Transverse colon (tissue), 4 donors: ENCODE measurements at regions not wholly inside any gene's neighbourhood (a gene's known extent, or its start where the extent isn't known, plus 50 kb on each side); places are given as distances from the start of the nearest gene placed in this dataset.

ENCODE experiments used
- DNase-seq: peaks from one replicate; pipeline ENCODE4 v3.0.0-alpha.2; 2019
- H3K27ac ChIP-seq, 4 donors: fragments of 200-600 bp; sonication (generic); 2 replicates each; pipeline ENCODE4 v1.5.1; 2016 to 2018; ENCODE audit warnings: inconsistent platforms in 4 of 4
- H3K27me3 ChIP-seq: fragments of 200-600 bp; sonication (generic); 2 replicates; pipeline ENCODE4 v1.5.1; 2017; ENCODE audit warnings: inconsistent platforms
- H3K36me3 ChIP-seq, 4 donors: fragments of 200-600 bp; sonication (generic); 2 replicates each; pipeline ENCODE4 v1.5.1; 2017 to 2019; ENCODE audit warnings: inconsistent platforms in 4 of 4
- H3K4me1 ChIP-seq, 4 donors: fragments of 200-600 bp; sonication (generic); 2 replicates each; pipeline ENCODE4 v1.5.1; 2017 to 2020; ENCODE audit warnings: inconsistent platforms in 4 of 4
- H3K4me3 ChIP-seq, 4 donors: fragments of 200-600 bp; sonication (generic); 1 replicate in 1 of 4; 2 replicates in 3 of 4; pipeline versions ENCODE4 v1.5.1 to v1.6.1; 2017 to 2019; ENCODE audit warnings: inconsistent platforms in 4 of 4
- H3K9me3 ChIP-seq, 2 donors: fragments of 200-600 bp; sonication (generic); 2 replicates each; pipeline ENCODE4 v1.5.1; 2017 to 2019; ENCODE audit warnings: inconsistent platforms in 2 of 2
- EP300 ChIP-seq: sonication (generic); formaldehyde crosslinking; IDR thresholded peaks from one replicate; pipeline ENCODE4 v1.6.1; 2017; ENCODE audit warnings: antibody characterized with exemption, low read depth
- POLR2A ChIP-seq: fragments of 450-650 bp; IDR thresholded peaks from one replicate; pipeline ENCODE4 v1.6.1; 2016; ENCODE audit warnings: antibody characterized with exemption, mild to moderate bottlenecking, moderate library complexity
- POLR2AphosphoS5 ChIP-seq, 3 donors: sonication (generic); formaldehyde crosslinking; IDR thresholded peaks; one replicate each; pipeline ENCODE4 v1.6.1; 2016; ENCODE audit warnings: antibody characterized with exemption in 3 of 3
- WGBS, 2 donors: methylation state at CpG; one replicate each; pipeline ENCODE4 v1.1.5; 2018; ENCODE audit warnings: low coverage in 1 of 2; 5-methylcytosine and 5-hydroxymethylcytosine counted together
- in situ Hi-C, 4 donors: fragments of 200-750 bp; cut with MboI; loops; one replicate each; pipeline versions ENCODE4 v1.15.0 to v1.15.1; 2017; ENCODE audit warnings: low sequenced_read_pairs in 3 of 4, low pct_ligation_motif_present in 1 of 4, low pct_unique_long_range_greater_than_20kb in 1 of 4
- intact Hi-C: fragments of 100-400 bp; cut with DNase I; formaldehyde crosslinking; loops from one replicate; pipeline ENCODE4 v1.15.1; 2023; ENCODE audit warnings: low total_unique reads
- TF ChIP-seq, protein P1 (sequence below), 5 experiments: fragments of 200-600 bp in 3 of 5; fragments of 450-650 bp in 2 of 5; sonication (generic) in 3 of 5; IDR thresholded peaks; 1 replicate in 2 of 5; 2 replicates in 3 of 5; pipeline ENCODE4 v1.5.1; 2016 to 2017; ENCODE audit warnings: antibody characterized with exemption in 5 of 5, inconsistent platforms in 3 of 5, mild to moderate bottlenecking in 2 of 5, moderate library complexity in 1 of 5

DNA sequence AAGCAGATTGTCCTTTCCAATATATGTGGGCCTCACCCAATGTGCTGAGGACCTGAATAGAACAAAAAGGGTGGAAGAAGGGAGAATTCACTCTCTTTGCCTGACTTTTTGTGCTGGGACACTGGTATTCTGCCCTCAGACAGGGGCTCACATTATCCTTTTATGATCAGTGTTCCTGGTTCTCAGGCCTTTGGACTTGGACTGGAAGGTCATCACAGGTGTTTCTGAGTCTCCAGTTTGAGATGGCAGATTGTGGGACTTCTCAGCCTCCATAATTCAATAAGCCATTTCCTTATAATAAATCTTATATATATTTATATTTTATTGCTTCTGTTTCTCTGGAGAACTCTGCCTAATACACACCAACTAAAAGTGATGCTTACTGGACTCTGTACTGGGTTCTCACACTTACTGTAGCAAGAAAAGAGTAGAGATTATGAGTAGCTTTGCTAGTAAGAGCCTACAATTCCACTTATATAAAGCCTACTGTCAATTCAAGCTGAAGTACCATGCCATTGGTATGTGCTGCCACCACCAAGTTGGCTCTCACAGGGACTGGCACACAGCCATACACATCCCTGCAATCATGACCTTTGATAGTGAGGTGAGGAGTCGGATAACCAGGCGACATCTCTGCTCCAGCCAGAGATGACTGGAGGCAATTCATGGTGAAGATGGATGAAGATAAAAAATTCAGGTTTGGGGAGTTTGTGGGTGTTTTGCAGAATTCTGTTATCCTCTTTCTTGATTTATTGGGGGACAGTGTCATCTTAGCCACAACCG, 130.7 kb upstream of the NR3C1 start:
- WGBS, 2 donors, result 79 to 89% methylated on average over 3 of the region's 3 CpGs
- H3K36me3 ChIP-seq, result no peaks in the 10 kb centered on the region
- in situ Hi-C loops, result no loop called here
- H3K4me3 ChIP-seq, result no peak overlapping the region
- H3K4me1 ChIP-seq, result no peaks in the 10 kb centered on the region
- TF ChIP-seq, protein P1, sequence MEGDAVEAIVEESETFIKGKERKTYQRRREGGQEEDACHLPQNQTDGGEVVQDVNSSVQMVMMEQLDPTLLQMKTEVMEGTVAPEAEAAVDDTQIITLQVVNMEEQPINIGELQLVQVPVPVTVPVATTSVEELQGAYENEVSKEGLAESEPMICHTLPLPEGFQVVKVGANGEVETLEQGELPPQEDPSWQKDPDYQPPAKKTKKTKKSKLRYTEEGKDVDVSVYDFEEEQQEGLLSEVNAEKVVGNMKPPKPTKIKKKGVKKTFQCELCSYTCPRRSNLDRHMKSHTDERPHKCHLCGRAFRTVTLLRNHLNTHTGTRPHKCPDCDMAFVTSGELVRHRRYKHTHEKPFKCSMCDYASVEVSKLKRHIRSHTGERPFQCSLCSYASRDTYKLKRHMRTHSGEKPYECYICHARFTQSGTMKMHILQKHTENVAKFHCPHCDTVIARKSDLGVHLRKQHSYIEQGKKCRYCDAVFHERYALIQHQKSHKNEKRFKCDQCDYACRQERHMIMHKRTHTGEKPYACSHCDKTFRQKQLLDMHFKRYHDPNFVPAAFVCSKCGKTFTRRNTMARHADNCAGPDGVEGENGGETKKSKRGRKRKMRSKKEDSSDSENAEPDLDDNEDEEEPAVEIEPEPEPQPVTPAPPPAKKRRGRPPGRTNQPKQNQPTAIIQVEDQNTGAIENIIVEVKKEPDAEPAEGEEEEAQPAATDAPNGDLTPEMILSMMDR (IDR thresholded peaks at IDR 0.05), result no peak
- no peak for TF ChIP-seq POLR2AphosphoS5 (IDR thresholded peaks at IDR 0.05)
- TF ChIP-seq POLR2A, result no peak
- no peak for TF ChIP-seq EP300
- no peak overlapping the region for H3K27ac ChIP-seq
- H3K27me3 ChIP-seq, result no peaks in the 10 kb centered on the region
- no peak for DNase-seq
- intact Hi-C loops, result no loop called here
- no peaks in the 10 kb centered on the region for H3K9me3 ChIP-seq

DNA sequence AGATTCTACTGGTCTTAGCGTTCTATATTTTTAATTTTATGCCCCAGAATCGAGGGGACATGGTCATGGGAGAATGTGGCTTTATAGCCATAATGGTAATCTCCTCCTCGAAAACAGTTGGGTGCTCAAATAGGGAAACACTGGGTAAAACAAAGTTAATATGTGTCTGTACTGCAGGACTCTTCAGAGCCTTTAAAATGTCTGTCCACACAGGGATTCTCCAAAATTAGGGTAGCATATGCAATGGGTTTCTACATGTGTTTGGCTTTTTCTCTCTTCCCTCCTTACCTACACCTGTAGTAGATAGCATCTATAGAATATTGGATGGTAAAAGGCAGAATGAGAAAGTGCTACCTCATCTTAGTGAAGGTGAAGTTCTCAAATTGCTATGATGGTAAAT, 130.0 kb upstream of the NR3C1 start:
- 91% methylated on average over 3 of the region's 3 CpGs for WGBS, 2 donors
- DNase-seq, result no peak
- in situ Hi-C loops (no loop called here), intact Hi-C loops (no loop called here)
- Histone ChIP-seq H3K9me3 (no peaks in the 10 kb centered on the region), H3K36me3 (no peaks in the 10 kb centered on the region), H3K27me3 (no peaks in the 10 kb centered on the region), H3K4me3 (no peak overlapping the region), H3K27ac (no peak overlapping the region), H3K4me1 (no peaks in the 10 kb centered on the region)
- TF ChIP-seq POLR2A, result no peak
- TF ChIP-seq, protein P1 (IDR thresholded peaks at IDR 0.05), result no peak
- no peak for TF ChIP-seq EP300
- no peak for TF ChIP-seq POLR2AphosphoS5 (IDR thresholded peaks at IDR 0.05)

DNA sequence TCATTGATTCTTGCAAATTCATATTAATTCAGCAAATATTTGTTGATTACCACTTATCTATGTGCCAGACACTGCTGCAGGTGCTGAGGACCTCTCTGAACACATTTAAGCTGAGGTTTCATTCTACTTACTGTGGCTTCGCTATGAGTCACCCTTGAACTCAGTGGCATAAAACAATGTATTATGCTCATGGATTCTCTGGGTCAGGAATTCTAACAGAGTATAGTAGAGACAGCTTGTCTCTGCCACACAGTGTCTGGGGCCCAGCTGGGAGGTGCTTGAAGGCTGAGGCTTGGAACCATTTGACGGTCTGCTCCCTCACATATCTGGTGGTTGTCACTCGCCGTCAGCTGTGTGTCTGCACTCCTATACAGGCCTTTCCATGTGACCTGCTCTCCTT, 124.3 kb upstream of the NR3C1 start:
- in situ Hi-C loops, result no loop called here
- no peaks in the 10 kb centered on the region for H3K27me3 ChIP-seq

DNA sequence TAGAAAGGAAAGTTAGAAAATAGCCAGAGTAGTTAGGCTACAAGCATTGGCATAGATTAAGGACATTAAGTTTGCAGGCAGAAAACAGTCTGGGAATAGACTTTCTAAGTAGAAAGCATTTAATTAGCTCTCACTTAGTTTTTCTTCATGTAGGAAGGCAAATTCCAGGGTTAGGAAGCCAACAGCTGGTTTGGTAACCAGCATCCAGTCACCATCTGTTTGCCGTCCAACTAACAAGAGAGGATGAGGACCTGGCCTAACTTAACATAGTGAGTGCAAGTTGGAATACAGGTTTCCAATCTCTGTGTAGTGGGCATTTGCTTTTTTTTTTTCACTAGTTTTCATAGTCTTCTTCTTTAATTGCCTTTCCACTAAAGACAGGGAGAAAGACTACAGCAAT, 121.7 kb upstream of the NR3C1 start:
- in situ Hi-C loops, result no loop called here
- no peaks in the 10 kb centered on the region for H3K27me3 ChIP-seq
- intact Hi-C loops, result no loop called here

More for the DNA sequence above, 124.3 kb upstream of the NR3C1 start:
- DNase-seq, result no peak
- H3K36me3 ChIP-seq, result no peaks in the 10 kb centered on the region
- no peaks in the 10 kb centered on the region for H3K4me1 ChIP-seq
- intact Hi-C loops, result no loop called here
- WGBS, 2 donors, result 96% methylated on average over 4 of the region's 4 CpGs; no CpG with 5 or more reads in 1 of the 2 donors
- H3K9me3 ChIP-seq, result no peaks in the 10 kb centered on the region
- H3K27ac ChIP-seq, result no peak overlapping the region
- no peak for TF ChIP-seq EP300
- TF ChIP-seq, protein P1 (IDR thresholded peaks at IDR 0.05), result no peak
- no peak overlapping the region for H3K4me3 ChIP-seq

More for the DNA sequence above, 121.7 kb upstream of the NR3C1 start:
- DNase-seq, result no peak
- Histone ChIP-seq H3K9me3 (no peaks in the 10 kb centered on the region), H3K27ac (no peak overlapping the region), H3K4me1 (no peaks in the 10 kb centered on the region), H3K36me3 (no peaks in the 10 kb centered on the region), H3K4me3 (no peak overlapping the region)
- WGBS, 2 donors, result 93 to 100% methylated on average over 1 of the region's 1 CpG
- TF ChIP-seq POLR2AphosphoS5 (IDR thresholded peaks at IDR 0.05) (no peak), POLR2A (no peak), EP300 (no peak)
- TF ChIP-seq, protein P1 (IDR thresholded peaks at IDR 0.05), result no peak
